Mesenchymal stem cell (in vitro differentiated cells and primary cell): ENCODE measurements at regions not wholly inside any gene's neighbourhood (a gene's known extent, or its start where the extent isn't known, plus 50 kb on each side); places are given as distances from the start of the nearest gene placed in this dataset.

Experiments
- DNase-seq: peaks from one replicate; pipeline ENCODE4 v3.0.0-alpha.2; 2013
- H2AFZ ChIP-seq: one replicate; pipeline ENCODE4 v1.6.1; 2013; ENCODE audit warnings: low read depth, mild to moderate bottlenecking, control low read depth, inconsistent platforms, low read length, moderate library complexity
- H2AK5ac ChIP-seq: 2 replicates; pipeline ENCODE4 v1.6.1; 2013; ENCODE audit warnings: low read length, moderate library complexity, mild to moderate bottlenecking, inconsistent platforms; ENCODE audit not compliant: severe bottlenecking
- H2BK120ac ChIP-seq: one replicate; pipeline ENCODE4 v1.6.1; 2013; ENCODE audit warnings: low read depth, mild to moderate bottlenecking, inconsistent platforms, low read length, moderate library complexity
- H2BK12ac ChIP-seq, 2 experiments: one replicate each; pipeline ENCODE4 v1.6.1; 2013; ENCODE audit warnings: inconsistent platforms in 2 of 2, low read length in 2 of 2, mild to moderate bottlenecking in 2 of 2, moderate library complexity in 2 of 2, control low read depth in 1 of 2
- H2BK15ac ChIP-seq: one replicate; pipeline ENCODE4 v1.6.1; 2013; ENCODE audit warnings: mild to moderate bottlenecking, low read depth, inconsistent platforms; ENCODE audit not compliant: poor library complexity, severe bottlenecking
- H2BK5ac ChIP-seq: 2 replicates; pipeline ENCODE4 v1.6.1; 2013; ENCODE audit warnings: low read depth, mild to moderate bottlenecking, low read length, control low read depth, inconsistent platforms; ENCODE audit not compliant: poor library complexity, severe bottlenecking
- H3K14ac ChIP-seq, 2 experiments: one replicate each; pipeline ENCODE4 v1.6.1; 2013; ENCODE audit warnings: inconsistent platforms in 2 of 2, low read length in 2 of 2, control low read depth in 1 of 2, mild to moderate bottlenecking in 1 of 2, moderate library complexity in 1 of 2
- H3K18ac ChIP-seq, 2 experiments: one replicate each; pipeline ENCODE4 v1.6.1; 2013; ENCODE audit warnings: inconsistent platforms in 2 of 2, low read length in 2 of 2, control low read depth in 1 of 2, low read depth in 1 of 2, mild to moderate bottlenecking in 1 of 2
- H3K23ac ChIP-seq, 2 experiments: one replicate each; pipeline ENCODE4 v1.6.1; 2013; ENCODE audit warnings: inconsistent platforms in 2 of 2, low read length in 2 of 2, mild to moderate bottlenecking in 2 of 2, moderate library complexity in 2 of 2, control low read depth in 1 of 2
- H3K27ac ChIP-seq: 2 replicates; pipeline ENCODE4 v1.5.1; 2013; ENCODE audit warnings: mild to moderate bottlenecking, moderate library complexity, low read length, control low read depth, inconsistent platforms; ENCODE audit not compliant: poor library complexity, severe bottlenecking
- H3K27me3 ChIP-seq, 2 experiments: 2 replicates each; pipeline versions ENCODE4 v1.6.1 to v1.7.0; 2013; ENCODE audit warnings: low read length in 2 of 2, mild to moderate bottlenecking in 2 of 2, moderate library complexity in 2 of 2, control low read depth in 1 of 2, inconsistent platforms in 1 of 2; ENCODE audit not compliant: control insufficient read depth in 1 of 2, insufficient read depth in 1 of 2
- H3K36me3 ChIP-seq, 2 experiments: 2 replicates each; pipeline versions ENCODE4 v1.6.1 to v1.7.0; 2013; ENCODE audit warnings: low read length in 2 of 2, control low read depth in 1 of 2, inconsistent platforms in 1 of 2, low read depth in 1 of 2, mild to moderate bottlenecking in 1 of 2; ENCODE audit not compliant: insufficient read depth in 2 of 2, control insufficient read depth in 1 of 2
- H3K4ac ChIP-seq, 2 experiments: one replicate each; pipeline ENCODE4 v1.6.1; 2013; ENCODE audit warnings: inconsistent platforms in 2 of 2, low read length in 2 of 2, mild to moderate bottlenecking in 2 of 2, moderate library complexity in 2 of 2, control low read depth in 1 of 2, low read depth in 1 of 2
- H3K4me1 ChIP-seq: 2 replicates; pipeline ENCODE4 v1.6.1; 2013; ENCODE audit warnings: low read depth, low read length, control low read depth; ENCODE audit not compliant: control insufficient read depth, insufficient read depth
- H3K4me2 ChIP-seq: 2 replicates; pipeline ENCODE4 v1.6.1; 2013; ENCODE audit warnings: low read length, mild to moderate bottlenecking, inconsistent platforms; ENCODE audit not compliant: poor library complexity, severe bottlenecking
- H3K4me3 ChIP-seq, 2 experiments: 2 replicates each; pipeline versions ENCODE4 v1.5.1 to v1.7.0; 2013; ENCODE audit warnings: low read length in 2 of 2, mild to moderate bottlenecking in 2 of 2, control low read depth in 1 of 2, low read depth in 1 of 2; ENCODE audit not compliant: insufficient read depth in 1 of 2
- H3K79me1 ChIP-seq: replicated peaks from 2 replicates; pipeline ENCODE4 v1.6.1; 2013; ENCODE audit warnings: mild to moderate bottlenecking, control low read depth, low read length, inconsistent platforms; ENCODE audit not compliant: poor library complexity, severe bottlenecking
- H3K9ac ChIP-seq: 2 replicates; pipeline ENCODE4 v1.7.0; 2013; ENCODE audit warnings: mild to moderate bottlenecking, low read length, moderate library complexity
- H3K9me3 ChIP-seq: 2 replicates; pipeline ENCODE4 v1.7.0; 2013; ENCODE audit warnings: mild to moderate bottlenecking, low read length; ENCODE audit not compliant: control insufficient read depth
- H4K8ac ChIP-seq: one replicate; pipeline ENCODE4 v1.6.1; 2013; ENCODE audit warnings: inconsistent platforms, mild to moderate bottlenecking, low read length, moderate library complexity
- H4K91ac ChIP-seq: one replicate; pipeline ENCODE4 v1.6.1; 2013; ENCODE audit warnings: mild to moderate bottlenecking, low read length, inconsistent platforms
- WGBS: methylation state at CpG from one replicate; pipeline ENCODE4 v1.1.7; 2013; ENCODE audit warnings: mixed read lengths; 5-methylcytosine and 5-hydroxymethylcytosine counted together

GRCh38 chr7:25287291-25287690, 59.0 kb upstream of the NPVF start:
- no peak overlapping the region for H2BK12ac ChIP-seq
- no peaks in the 10 kb centered on the region for H3K36me3 ChIP-seq
- H3K9me3 ChIP-seq: no peaks in the 10 kb centered on the region
- no peak overlapping the region for H2BK15ac ChIP-seq
- H3K27ac ChIP-seq: no peak overlapping the region
- H3K4ac ChIP-seq: no peak overlapping the region
- H3K4me3 ChIP-seq: no peak overlapping the region
- H2AFZ ChIP-seq: no peak overlapping the region
- H4K91ac ChIP-seq: no peak overlapping the region
- no peak overlapping the region for H3K14ac ChIP-seq
- H3K4me2 ChIP-seq: no peak overlapping the region
- WGBS: 95% methylated on average over 6 of the region's 6 CpGs
- H3K4me1 ChIP-seq: no peaks in the 10 kb centered on the region
- H3K9ac ChIP-seq: no peak overlapping the region
- H3K23ac ChIP-seq: no peak overlapping the region
- H3K27me3 ChIP-seq: no peaks in the 10 kb centered on the region
- no peak overlapping the region for H2BK5ac ChIP-seq
- H3K79me1 ChIP-seq: no peaks in the 10 kb centered on the region
- no peak overlapping the region for H3K18ac ChIP-seq
- no peak overlapping the region for H2BK120ac ChIP-seq
- no peak for DNase-seq
- no peak overlapping the region for H4K8ac ChIP-seq
- H2AK5ac ChIP-seq: no peak overlapping the region

- H3K4me3 ChIP-seq: no peak overlapping the region
- no peak overlapping the region for H4K8ac ChIP-seq
- no peaks in the 10 kb centered on the region for H3K27me3 ChIP-seq
- no peak for DNase-seq
- no peak overlapping the region for H2AK5ac ChIP-seq
- no peak overlapping the region for H2AFZ ChIP-seq
- no peak overlapping the region for H3K27ac ChIP-seq
- H3K14ac ChIP-seq: no peak overlapping the region
- H2BK120ac ChIP-seq: no peak overlapping the region
- H3K36me3 ChIP-seq: no peaks in the 10 kb centered on the region
- H3K4me2 ChIP-seq: no peak overlapping the region
- H3K4ac ChIP-seq: no peak overlapping the region
- no peaks in the 10 kb centered on the region for H3K79me1 ChIP-seq
- H3K18ac ChIP-seq: no peak overlapping the region
- H2BK15ac ChIP-seq: no peak overlapping the region
- H3K9me3 ChIP-seq: no peaks in the 10 kb centered on the region
- no peak overlapping the region for H4K91ac ChIP-seq
- H3K4me1 ChIP-seq: no peaks in the 10 kb centered on the region
- WGBS: 98% methylated on average over 5 of the region's 6 CpGs
- H3K23ac ChIP-seq: no peak overlapping the region
- H2BK5ac ChIP-seq: no peak overlapping the region
- H3K9ac ChIP-seq: no peak overlapping the region
- H2BK12ac ChIP-seq: no peak overlapping the region
Observed at GRCh38 chr7:25288556-25289307, 60.4 kb upstream of the NPVF start.

- DNase-seq: no peak
- Histone ChIP-seq H3K36me3 (no peaks in the 10 kb centered on the region), H3K9ac (no peak overlapping the region), H3K27ac (no peak overlapping the region), H2BK5ac (no peak overlapping the region), H3K9me3 (no peaks in the 10 kb centered on the region), H3K18ac (no peak overlapping the region), H3K4ac (no peak overlapping the region), H4K8ac (no peak overlapping the region), H3K4me3 (no peak overlapping the region), H3K23ac (no peak overlapping the region), H3K79me1 (no peaks in the 10 kb centered on the region), H2AK5ac (no peak overlapping the region), H3K14ac (no peak overlapping the region), H4K91ac (no peak overlapping the region), H3K27me3 (no peaks in the 10 kb centered on the region), H2BK120ac (no peak overlapping the region), H2BK12ac (no peak overlapping the region), H3K4me1 (no peaks in the 10 kb centered on the region), H3K4me2 (no peak overlapping the region), H2AFZ (no peak overlapping the region), H2BK15ac (no peak overlapping the region)
- WGBS: no CpG with 5 or more reads among the region's 1 CpG
Observed at GRCh38 chr7:25289518-25289917, 61.2 kb upstream of the NPVF start.

GRCh38 chr7:25294624-25295023, 66.3 kb upstream of the NPVF start:
- no peak overlapping the region for H3K9ac ChIP-seq
- no peak overlapping the region for H3K18ac ChIP-seq
- H2AK5ac ChIP-seq: no peak overlapping the region
- H3K4me2 ChIP-seq: no peak overlapping the region
- H2AFZ ChIP-seq: no peak overlapping the region
- H4K91ac ChIP-seq: no peak overlapping the region
- no peak overlapping the region for H2BK120ac ChIP-seq
- no peaks in the 10 kb centered on the region for H3K9me3 ChIP-seq
- H2BK5ac ChIP-seq: no peak overlapping the region
- no peaks in the 10 kb centered on the region for H3K79me1 ChIP-seq
- H3K36me3 ChIP-seq: no peaks in the 10 kb centered on the region
- DNase-seq: no peak
- no peak overlapping the region for H4K8ac ChIP-seq
- H3K23ac ChIP-seq: no peak overlapping the region
- H3K14ac ChIP-seq: no peak overlapping the region
- no peak overlapping the region for H3K27ac ChIP-seq
- no peaks in the 10 kb centered on the region for H3K4me1 ChIP-seq
- H2BK12ac ChIP-seq: no peak overlapping the region
- no peak overlapping the region for H2BK15ac ChIP-seq
- no peak overlapping the region for H3K4ac ChIP-seq
- H3K27me3 ChIP-seq: no peaks in the 10 kb centered on the region
- 99% methylated on average over 3 of the region's 3 CpGs for WGBS
- no peak overlapping the region for H3K4me3 ChIP-seq
